ENCODE measurements at regions not wholly inside any gene's neighbourhood (a gene's known extent, or its start where the extent isn't known, plus 50 kb on each side); places are given as distances from the start of the nearest gene placed in this dataset.

DNA sequence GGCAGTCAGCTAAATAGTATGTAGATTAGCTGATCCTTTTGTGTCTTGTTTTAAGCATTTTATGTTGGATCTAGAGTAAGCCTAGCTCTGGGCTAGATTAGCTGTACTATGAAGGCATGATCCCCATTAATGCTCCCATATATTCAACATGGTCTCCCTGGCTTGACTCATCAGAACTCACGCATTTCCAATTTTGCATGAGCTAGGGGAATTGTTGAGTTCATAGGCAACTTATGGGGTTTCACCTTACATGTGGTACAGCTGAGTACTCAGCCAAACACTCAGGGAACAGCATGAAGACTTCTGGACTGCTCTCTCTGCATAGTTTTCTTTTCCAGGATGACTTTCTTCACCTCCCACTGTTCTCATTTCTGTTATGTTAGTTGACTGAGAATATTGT is 248.2 kb downstream of the TMX3 start:
- Histone ChIP-seq H2AFZ (ENCODE audit: low read length) (0 out of 2 replicates have a peak overlapping the region, but pooled peaks have one; percentile 49), H4K20me1 (replicated peaks in 1 of 2; ENCODE audit: control insufficient read depth in 1 of 2, insufficient read depth in 2 of 2, low read length in 2 of 2) (no peaks in the 10 kb centered on the region), H3K9me3 (ENCODE audit: insufficient read depth in 2 of 2, low read depth in 1 of 2, low read length in 1 of 2) (no peaks in the 10 kb centered on the region), H3K56ac (replicated peaks; ENCODE audit: insufficient read length, low read depth, low read length) (no peak overlapping the region), H3K27me3 (replicated peaks in 1 of 4; ENCODE audit: control insufficient read depth in 3 of 4, extremely low read depth in 1 of 4, insufficient read depth in 3 of 4, low read length in 3 of 4) (no peaks in the 10 kb centered on the region), H3K4me3 (ENCODE audit: extremely low read depth in 1 of 4, insufficient read depth in 2 of 4, low read depth in 3 of 4, low read length in 4 of 4) (no peak overlapping the region), H3K79me2 (ENCODE audit: control insufficient read depth in 1 of 2, insufficient read depth in 2 of 2, low read length in 2 of 2) (no peaks in the 10 kb centered on the region), H3K36me3 (ENCODE audit: control insufficient read depth in 2 of 4, insufficient read depth in 4 of 4, low read length in 3 of 4) (no peaks in the 10 kb centered on the region), H3K23me2 (ENCODE audit: low read depth, low read length) (no peaks in the 10 kb centered on the region), H3K27ac (ENCODE audit: low read depth, low read length) (no peak overlapping the region), H3K18ac (ENCODE audit: extremely low read depth, low read length) (no peak overlapping the region), H2BK15ac (ENCODE audit: low read length) (no peak overlapping the region), H4K8ac (ENCODE audit: extremely low read depth, insufficient read depth, low read length) (no peak overlapping the region), H3K9ac (replicated peaks in 1 of 4; ENCODE audit: extremely low read depth in 1 of 4, low read depth in 3 of 4, low read length in 3 of 4) (no peak overlapping the region), H3K14ac (ENCODE audit: insufficient read length) (no peak overlapping the region), H4K5ac (ENCODE audit: insufficient read length, low read depth, low read length) (no peak overlapping the region), H3K4ac (replicated peaks; ENCODE audit: insufficient read length, low read depth, low read length) (no peak overlapping the region), H2AK5ac (ENCODE audit: low read depth, low read length) (no peak overlapping the region), H4K91ac (replicated peaks; ENCODE audit: insufficient read length, low read length) (no peak overlapping the region), H3K4me2 (ENCODE audit: insufficient read depth in 1 of 2, low read depth in 2 of 2, low read length in 2 of 2) (no peak overlapping the region), H2BK12ac (ENCODE audit: low read depth, low read length) (no peak overlapping the region), H3K23ac (ENCODE audit: insufficient read length) (no peak overlapping the region), H2BK5ac (ENCODE audit: low read depth, low read length) (no peak overlapping the region), H3K79me1 (ENCODE audit: low read depth, low read length) (no peaks in the 10 kb centered on the region), H3K4me1 (replicated peaks in 1 of 4; ENCODE audit: control insufficient read depth in 3 of 4, insufficient read depth in 4 of 4, low read length in 3 of 4) (no peaks in the 10 kb centered on the region), H2BK20ac (ENCODE audit: low read length) (no peak overlapping the region), H2BK120ac (replicated peaks; ENCODE audit: low read depth, low read length) (no peak overlapping the region)
- TF ChIP-seq NRF1 (IDR thresholded peaks at IDR 0.05; ENCODE audit: low read depth, low read length) (no peak), BCL11A (IDR thresholded peaks at IDR 0.05; ENCODE audit: low read depth in 2 of 2, low read length in 2 of 2) (no peak), TAF1 (IDR thresholded peaks at IDR 0.05; ENCODE audit: low read depth, low read length) (no peak), TCF12 (IDR thresholded peaks at IDR 0.05; ENCODE audit: low read depth, low read length) (no peak)
- DNase-seq (ENCODE audit: low read depth in 1 of 2, low spot score in 2 of 2) (no peak), FAIRE-seq (no peak)
- ChIA-PET CTCF (ENCODE audit: partially characterized antibody) (no interaction called here), POLR2A (ENCODE audit: partially characterized antibody) (no interaction called here)
- 89% methylated on average over 1 of the region's 1 CpG; no CpG with 5 or more reads in 1 of the 2 experiments for WGBS, 2 experiments (ENCODE audit: extremely low coverage in 1 of 2, insufficient coverage in 1 of 2, insufficient read length in 1 of 2, insufficient replicate concordance in 2 of 2, low coverage in 1 of 2, low lambda C conversion rate in 2 of 2, missing lambda C conversion rate in 1 of 2)
